HEK293T (cell line): ENCODE measurements at regions not wholly inside any gene's neighbourhood (a gene's known extent, or its start where the extent isn't known, plus 50 kb on each side); places are given as distances from the start of the nearest gene placed in this dataset.

Source experiments
- FOXK2 ChIP-seq: fragments of 450-650 bp; IDR thresholded peaks from 2 replicates; pipeline ENCODE4 v1.6.1; 2016; ENCODE audit warnings: mild to moderate bottlenecking
- HDGF ChIP-seq: fragments of 450-650 bp; IDR thresholded peaks from 2 replicates; pipeline ENCODE4 v1.6.1; 2017; ENCODE audit warnings: antibody characterized with exemption, borderline replicate concordance
- L3MBTL2 ChIP-seq: fragments of 450-650 bp; conservative IDR thresholded peaks from 2 replicates; pipeline ENCODE4 v1.6.1; 2016; ENCODE audit warnings: mild to moderate bottlenecking
- NFRKB ChIP-seq: fragments of 450-650 bp; IDR thresholded peaks from 2 replicates; pipeline ENCODE4 v1.6.1; 2016; ENCODE audit warnings: mild to moderate bottlenecking, moderate library complexity
- SP1 ChIP-seq: fragments of 450-650 bp; IDR thresholded peaks from 2 replicates; pipeline ENCODE4 v1.6.1; 2017

DNA sequence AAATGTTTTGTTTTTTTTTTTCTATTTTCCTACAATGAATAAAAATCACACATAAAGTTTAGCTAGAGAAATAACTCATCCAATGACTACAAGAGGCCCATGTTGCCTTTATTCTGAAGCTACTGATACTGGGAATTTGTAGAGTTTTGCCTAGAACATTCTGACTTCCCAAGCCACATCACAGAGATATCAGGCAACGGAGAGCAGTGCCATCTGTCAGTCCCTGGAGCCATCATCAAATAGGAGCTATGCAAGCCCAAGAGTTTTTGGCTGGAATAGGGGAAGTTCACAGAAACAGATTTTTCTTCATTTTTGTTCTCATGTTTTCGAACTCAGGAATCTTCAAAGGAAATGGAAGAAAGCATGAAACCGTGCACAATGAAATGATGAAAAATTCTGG lies 896.6 kb downstream of the TLE1 start:
- TF ChIP-seq L3MBTL2 (no peak), NFRKB (no peak), FOXK2 (no peak), SP1 (no peak), HDGF (no peak)
